ENCODE measurements at regions not wholly inside any gene's neighbourhood (a gene's known extent, or its start where the extent isn't known, plus 50 kb on each side); places are given as distances from the start of the nearest gene placed in this dataset.

DNA sequence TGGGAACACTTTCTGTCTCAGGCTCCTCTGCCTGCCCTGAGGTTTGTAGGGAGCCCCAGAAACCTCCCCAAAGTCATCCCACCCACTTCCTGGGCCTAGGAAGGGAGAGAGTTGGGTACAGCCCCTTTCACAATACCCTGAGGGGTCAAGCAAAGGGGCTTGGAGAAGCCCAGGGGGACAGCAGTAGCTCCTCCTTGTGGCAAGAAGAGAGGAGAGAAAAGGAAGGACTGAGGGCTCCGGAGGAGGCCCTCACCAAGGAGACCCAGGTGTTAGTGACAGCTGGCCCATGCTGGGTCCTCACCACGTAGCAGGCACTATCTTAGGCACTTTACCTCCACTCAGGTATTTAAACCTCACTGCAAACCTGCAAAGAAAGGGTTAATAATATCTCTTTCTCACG is 112.8 kb downstream of the IRX5 start:
- H3K9ac ChIP-seq (ENCODE audit: low read length) = no peak overlapping the region
- no peaks in the 10 kb centered on the region for H3K4me1 ChIP-seq (ENCODE audit: control insufficient read depth, insufficient read depth, low read depth, low read length)
- H2BK5ac ChIP-seq (ENCODE audit: low read depth, low read length, poor library complexity, severe bottlenecking) = no peak overlapping the region
- no peaks in the 10 kb centered on the region for H3K79me1 ChIP-seq (replicated peaks; ENCODE audit: low read length, poor library complexity, severe bottlenecking)
- no peaks in the 10 kb centered on the region for H3K36me3 ChIP-seq (ENCODE audit: control insufficient read depth in 1 of 2, insufficient read depth in 2 of 2, low read depth in 1 of 2, low read length in 2 of 2)
- no peak overlapping the region for H2BK12ac ChIP-seq (ENCODE audit: low read length in 2 of 2)
- no peaks in the 10 kb centered on the region for H3K9me3 ChIP-seq (ENCODE audit: control insufficient read depth, low read length)
- no peak overlapping the region for H4K8ac ChIP-seq (ENCODE audit: low read length)
- H3K4me2 ChIP-seq (ENCODE audit: low read length, poor library complexity, severe bottlenecking) = no peak overlapping the region
- no peak overlapping the region for H3K23ac ChIP-seq (ENCODE audit: low read length in 2 of 2)
- no peak overlapping the region for H2AFZ ChIP-seq (ENCODE audit: low read depth, low read length)
- no peak overlapping the region for H3K18ac ChIP-seq (ENCODE audit: low read depth in 1 of 2, low read length in 2 of 2)
- H4K91ac ChIP-seq (ENCODE audit: low read length) = no peak overlapping the region
- no peak overlapping the region for H3K4me3 ChIP-seq (ENCODE audit: insufficient read depth in 1 of 2, low read depth in 1 of 2, low read length in 2 of 2)
- H3K27me3 ChIP-seq (ENCODE audit: control insufficient read depth in 1 of 2, insufficient read depth in 1 of 2, low read length in 2 of 2) = peaks cover 22 to 45% of the 10 kb centered on the region in 2 experiments
- no peak overlapping the region for H3K27ac ChIP-seq (ENCODE audit: low read length, poor library complexity, severe bottlenecking)
- DNase-seq = no peak
- H2BK15ac ChIP-seq (ENCODE audit: low read depth, poor library complexity, severe bottlenecking) = no peak overlapping the region
- 14% methylated on average over 1 of the region's 3 CpGs for WGBS
- no peak overlapping the region for H2BK120ac ChIP-seq (ENCODE audit: low read depth, low read length)
- H3K4ac ChIP-seq (ENCODE audit: low read depth in 1 of 2, low read length in 2 of 2) = no peak overlapping the region
- no peak overlapping the region for H2AK5ac ChIP-seq (ENCODE audit: low read length, severe bottlenecking)
- H3K14ac ChIP-seq (ENCODE audit: low read length in 2 of 2) = no peak overlapping the region

DNA sequence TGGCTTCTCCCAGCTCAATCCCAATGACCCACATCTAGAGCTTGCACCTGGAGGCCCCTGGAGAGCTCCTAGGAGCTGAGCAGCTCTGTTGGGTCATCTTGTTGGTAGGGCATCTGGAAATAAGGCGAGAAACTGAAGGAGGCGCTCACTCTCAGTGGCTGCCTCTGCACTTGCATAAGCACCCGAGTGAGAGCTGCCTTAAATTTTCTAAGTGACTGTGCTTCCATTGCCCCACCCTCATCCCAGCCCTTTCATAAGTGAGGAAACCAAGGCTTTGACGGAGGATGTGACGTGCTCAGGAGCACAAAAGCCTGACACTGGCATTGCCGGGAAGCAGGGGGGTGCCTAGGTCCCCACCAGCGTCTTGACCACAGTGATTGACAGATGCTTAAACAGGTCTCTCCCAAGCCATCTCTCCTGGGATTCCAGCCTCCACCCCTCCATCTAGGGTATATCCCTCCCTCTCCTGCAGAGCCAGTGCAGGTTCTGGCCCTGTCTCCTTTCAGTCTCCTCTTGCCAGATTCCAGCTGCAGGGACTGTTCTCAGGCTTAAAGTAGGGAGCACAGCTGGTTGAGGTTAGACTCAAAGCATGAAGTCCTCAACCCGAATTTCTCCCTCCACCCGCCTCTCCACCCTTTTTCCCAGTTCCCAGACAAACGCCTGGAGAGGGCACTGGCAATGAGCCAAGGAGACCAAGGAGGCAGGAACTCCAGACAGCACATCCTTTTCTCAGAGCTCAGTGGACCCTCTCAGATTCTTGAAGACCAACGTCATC is 113.7 kb downstream of the IRX5 start:
- Histone ChIP-seq H3K4ac (ENCODE audit: low read depth in 1 of 2, low read length in 2 of 2) (no peak overlapping the region), H3K36me3 (ENCODE audit: control insufficient read depth in 1 of 2, insufficient read depth in 2 of 2, low read depth in 1 of 2, low read length in 2 of 2) (no peaks in the 10 kb centered on the region), H3K23ac (ENCODE audit: low read length in 2 of 2) (no peak overlapping the region), H3K4me3 (ENCODE audit: insufficient read depth in 1 of 2, low read depth in 1 of 2, low read length in 2 of 2) (no peak overlapping the region), H3K79me1 (replicated peaks; ENCODE audit: low read length, poor library complexity, severe bottlenecking) (no peaks in the 10 kb centered on the region), H2BK15ac (ENCODE audit: low read depth, poor library complexity, severe bottlenecking) (no peak overlapping the region), H3K9ac (ENCODE audit: low read length) (no peak overlapping the region), H4K91ac (ENCODE audit: low read length) (no peak overlapping the region), H4K8ac (ENCODE audit: low read length) (no peak overlapping the region), H3K4me2 (ENCODE audit: low read length, poor library complexity, severe bottlenecking) (no peak overlapping the region), H2BK5ac (ENCODE audit: low read depth, low read length, poor library complexity, severe bottlenecking) (no peak overlapping the region), H3K27ac (ENCODE audit: low read length, poor library complexity, severe bottlenecking) (no peak overlapping the region), H2AK5ac (ENCODE audit: low read length, severe bottlenecking) (no peak overlapping the region), H3K9me3 (ENCODE audit: control insufficient read depth, low read length) (no peaks in the 10 kb centered on the region), H3K18ac (ENCODE audit: low read depth in 1 of 2, low read length in 2 of 2) (no peak overlapping the region), H2BK120ac (ENCODE audit: low read depth, low read length) (no peak overlapping the region), H2AFZ (ENCODE audit: low read depth, low read length) (no peak overlapping the region), H3K4me1 (ENCODE audit: control insufficient read depth, insufficient read depth, low read depth, low read length) (no peaks in the 10 kb centered on the region), H2BK12ac (ENCODE audit: low read length in 2 of 2) (no peak overlapping the region), H3K14ac (ENCODE audit: low read length in 2 of 2) (no peak overlapping the region), H3K27me3 (ENCODE audit: control insufficient read depth in 1 of 2, insufficient read depth in 1 of 2, low read length in 2 of 2) (peaks cover 22 to 45% of the 10 kb centered on the region in 2 experiments)
- DNase-seq = no peak
- WGBS = 73% methylated on average over 11 of the region's 11 CpGs

DNA sequence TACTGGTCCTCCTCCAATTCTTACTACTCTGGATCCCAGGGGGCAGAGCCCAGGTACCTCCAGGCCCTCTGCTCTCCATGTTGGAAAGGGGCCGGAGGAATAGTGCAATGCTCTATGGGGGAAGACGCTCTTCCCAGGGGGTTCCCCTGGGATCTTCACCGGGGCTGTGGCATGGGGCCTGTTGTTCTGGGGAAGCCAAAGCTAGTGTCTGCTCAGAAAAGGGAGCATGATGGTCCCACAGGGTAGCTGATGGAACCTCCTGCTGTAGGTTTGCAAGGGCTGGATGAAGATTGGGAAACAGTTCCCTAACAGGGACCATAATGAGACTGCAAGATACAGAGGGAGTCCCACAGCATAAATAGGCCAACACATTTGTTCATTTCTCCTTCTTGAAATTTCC is 114.7 kb downstream of the IRX5 start:
- Histone ChIP-seq H2BK5ac (ENCODE audit: low read depth, low read length, poor library complexity, severe bottlenecking) (no peak overlapping the region), H2AK5ac (ENCODE audit: low read length, severe bottlenecking) (no peak overlapping the region), H3K4ac (ENCODE audit: low read depth in 1 of 2, low read length in 2 of 2) (no peak overlapping the region), H3K36me3 (ENCODE audit: control insufficient read depth in 1 of 2, insufficient read depth in 2 of 2, low read depth in 1 of 2, low read length in 2 of 2) (no peaks in the 10 kb centered on the region), H3K23ac (ENCODE audit: low read length in 2 of 2) (no peak overlapping the region), H3K14ac (ENCODE audit: low read length in 2 of 2) (no peak overlapping the region), H2AFZ (ENCODE audit: low read depth, low read length) (no peak overlapping the region), H3K9me3 (ENCODE audit: control insufficient read depth, low read length) (no peaks in the 10 kb centered on the region), H3K4me1 (ENCODE audit: control insufficient read depth, insufficient read depth, low read depth, low read length) (no peaks in the 10 kb centered on the region), H4K8ac (ENCODE audit: low read length) (no peak overlapping the region), H3K4me3 (ENCODE audit: insufficient read depth in 1 of 2, low read depth in 1 of 2, low read length in 2 of 2) (no peak overlapping the region), H2BK15ac (ENCODE audit: low read depth, poor library complexity, severe bottlenecking) (no peak overlapping the region), H4K91ac (ENCODE audit: low read length) (no peak overlapping the region), H3K79me1 (replicated peaks; ENCODE audit: low read length, poor library complexity, severe bottlenecking) (no peaks in the 10 kb centered on the region), H3K18ac (ENCODE audit: low read depth in 1 of 2, low read length in 2 of 2) (no peak overlapping the region), H3K4me2 (ENCODE audit: low read length, poor library complexity, severe bottlenecking) (no peak overlapping the region), H3K27me3 (ENCODE audit: control insufficient read depth in 1 of 2, insufficient read depth in 1 of 2, low read length in 2 of 2) (peaks cover 22 to 43% of the 10 kb centered on the region in 2 experiments), H3K27ac (ENCODE audit: low read length, poor library complexity, severe bottlenecking) (no peak overlapping the region), H2BK120ac (ENCODE audit: low read depth, low read length) (no peak overlapping the region), H3K9ac (ENCODE audit: low read length) (no peak overlapping the region), H2BK12ac (ENCODE audit: low read length in 2 of 2) (no peak overlapping the region)
- WGBS = 82% methylated on average over 3 of the region's 3 CpGs
- no peak for DNase-seq

DNA sequence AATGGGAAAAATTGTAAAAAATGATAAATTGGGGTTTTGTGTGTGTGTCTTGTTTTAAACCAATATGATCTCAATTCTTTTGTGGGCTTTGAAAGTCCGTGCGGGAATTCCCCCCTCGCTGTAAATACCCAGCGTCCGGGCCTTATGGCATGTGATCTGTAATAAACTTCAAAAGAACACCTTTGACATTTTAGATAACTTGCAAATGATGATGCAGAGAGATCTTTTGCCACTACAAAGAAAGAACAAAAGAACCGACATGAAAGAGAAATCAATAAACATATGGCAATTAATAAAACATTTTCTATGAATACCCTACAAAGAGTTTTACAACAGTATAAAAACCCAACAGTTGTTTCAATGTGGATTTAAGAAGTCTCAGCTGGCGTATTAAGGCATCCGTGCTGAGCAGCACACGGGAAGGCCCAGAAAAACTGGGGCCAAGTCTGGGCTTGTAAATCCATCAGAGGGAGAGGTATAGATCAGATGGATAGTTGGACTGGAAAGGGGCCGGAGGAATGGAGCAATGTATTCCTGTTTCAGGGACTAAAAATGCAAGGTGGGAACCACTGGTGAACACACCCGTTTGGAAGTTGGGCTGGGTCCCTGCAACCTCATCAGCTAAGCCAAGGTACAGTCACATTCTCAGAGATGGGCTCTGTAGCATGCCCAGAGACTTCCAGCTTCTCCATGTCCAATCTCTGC is 115.2 kb downstream of the IRX5 start:
- no peak for DNase-seq
- H3K36me3 ChIP-seq (ENCODE audit: control insufficient read depth in 1 of 2, insufficient read depth in 2 of 2, low read depth in 1 of 2, low read length in 2 of 2) = no peaks in the 10 kb centered on the region
- H3K18ac ChIP-seq (ENCODE audit: low read depth in 1 of 2, low read length in 2 of 2) = no peak overlapping the region
- H3K14ac ChIP-seq (ENCODE audit: low read length in 2 of 2) = no peak overlapping the region
- WGBS = 75% methylated on average over 6 of the region's 11 CpGs
- H2BK120ac ChIP-seq (ENCODE audit: low read depth, low read length) = no peak overlapping the region
- no peak overlapping the region for H3K9ac ChIP-seq (ENCODE audit: low read length)
- no peak overlapping the region for H2AK5ac ChIP-seq (ENCODE audit: low read length, severe bottlenecking)
- no peak overlapping the region for H2BK5ac ChIP-seq (ENCODE audit: low read depth, low read length, poor library complexity, severe bottlenecking)
- no peak overlapping the region for H3K4me2 ChIP-seq (ENCODE audit: low read length, poor library complexity, severe bottlenecking)
- no peak overlapping the region for H4K8ac ChIP-seq (ENCODE audit: low read length)
- H3K4ac ChIP-seq (ENCODE audit: low read depth in 1 of 2, low read length in 2 of 2) = no peak overlapping the region
- no peak overlapping the region for H2AFZ ChIP-seq (ENCODE audit: low read depth, low read length)
- no peaks in the 10 kb centered on the region for H3K9me3 ChIP-seq (ENCODE audit: control insufficient read depth, low read length)
- H3K4me3 ChIP-seq (ENCODE audit: insufficient read depth in 1 of 2, low read depth in 1 of 2, low read length in 2 of 2) = no peak overlapping the region
- H4K91ac ChIP-seq (ENCODE audit: low read length) = no peak overlapping the region
- no peaks in the 10 kb centered on the region for H3K4me1 ChIP-seq (ENCODE audit: control insufficient read depth, insufficient read depth, low read depth, low read length)
- H3K27ac ChIP-seq (ENCODE audit: low read length, poor library complexity, severe bottlenecking) = no peak overlapping the region
- H3K27me3 ChIP-seq (ENCODE audit: control insufficient read depth in 1 of 2, insufficient read depth in 1 of 2, low read length in 2 of 2) = peaks cover 22 to 41% of the 10 kb centered on the region in 2 experiments
- H3K79me1 ChIP-seq (replicated peaks; ENCODE audit: low read length, poor library complexity, severe bottlenecking) = no peaks in the 10 kb centered on the region
- H2BK15ac ChIP-seq (ENCODE audit: low read depth, poor library complexity, severe bottlenecking) = no peak overlapping the region
- no peak overlapping the region for H2BK12ac ChIP-seq (ENCODE audit: low read length in 2 of 2)
- no peak overlapping the region for H3K23ac ChIP-seq (ENCODE audit: low read length in 2 of 2)
